ENCODE measurements at regions not wholly inside any gene's neighbourhood (a gene's known extent, or its start where the extent isn't known, plus 50 kb on each side); places are given as distances from the start of the nearest gene placed in this dataset.

DNA sequence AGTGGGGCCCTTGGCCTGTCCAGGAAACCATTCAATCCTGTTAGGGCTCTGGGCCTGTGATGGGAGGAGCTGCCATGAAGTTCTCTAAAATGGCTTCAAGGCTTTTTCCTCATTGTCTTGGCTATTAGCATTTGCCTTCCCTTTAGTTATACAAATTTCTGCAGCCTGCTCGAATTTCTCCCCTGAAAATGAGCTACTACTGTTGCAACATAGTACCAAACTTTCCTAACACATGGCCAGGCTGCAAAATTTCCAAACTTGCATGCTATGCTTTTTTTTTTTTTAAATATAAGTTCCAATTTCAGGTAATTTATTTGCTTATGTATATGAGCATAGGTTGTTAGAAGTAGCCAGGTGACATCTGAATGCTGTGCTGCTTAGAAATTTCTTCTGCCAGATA is 560.8 kb upstream of the TBL1XR1 start:
- TF ChIP-seq ZNF274 (IDR thresholded peaks at IDR 0.05; ENCODE audit: low read depth, low read length), result no peak
- no peak overlapping the region for H3K4me3 ChIP-seq (ENCODE audit: low read length)

DNA sequence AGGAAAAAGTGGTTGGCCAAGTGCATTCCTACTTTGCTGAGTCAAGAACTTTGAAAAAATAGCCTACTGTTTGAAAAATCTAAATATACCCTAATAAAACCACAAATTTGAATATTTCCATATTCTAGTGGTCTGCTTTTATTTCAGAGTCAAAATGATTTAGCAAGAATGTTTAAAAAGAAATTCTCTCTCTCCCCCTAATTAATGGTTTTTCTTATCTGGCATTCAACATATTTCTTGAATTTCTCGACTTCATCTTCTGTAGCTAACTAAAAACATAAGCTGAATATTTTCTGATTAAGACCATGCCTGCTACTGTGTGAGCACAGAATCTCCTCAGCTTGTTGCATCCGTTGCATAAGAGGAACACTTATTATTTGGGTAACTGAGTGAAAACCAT is 563.5 kb upstream of the TBL1XR1 start:
- H3K4me3 ChIP-seq (ENCODE audit: low read length), result no peak overlapping the region
- no peak for TF ChIP-seq ZNF274 (IDR thresholded peaks at IDR 0.05; ENCODE audit: low read depth, low read length)

DNA sequence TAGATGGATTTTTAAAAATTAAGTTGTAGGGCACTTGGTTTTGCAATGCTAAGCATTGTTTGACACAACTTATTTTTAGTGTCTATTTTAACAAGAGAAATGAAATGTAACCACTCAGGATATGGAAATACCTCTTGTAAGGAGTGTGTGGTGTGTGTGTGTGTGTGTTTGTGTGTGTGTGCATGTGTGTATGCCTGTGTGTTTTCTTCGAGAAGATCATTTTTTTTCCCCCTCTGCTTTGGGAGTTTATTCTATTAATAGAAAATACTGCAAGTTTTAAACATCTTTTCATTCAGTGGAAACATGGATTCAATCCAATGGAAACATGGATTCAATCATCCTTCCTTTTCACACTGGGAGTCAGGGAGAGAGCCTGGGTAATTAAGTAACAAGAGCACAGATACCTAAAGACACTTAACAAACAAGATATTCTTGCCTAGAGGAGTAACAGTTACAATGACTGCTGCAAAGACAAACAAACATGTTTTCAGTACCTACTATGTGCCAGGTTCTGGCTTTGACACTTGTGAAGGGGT is 567.2 kb upstream of the TBL1XR1 start:
- no peak for TF ChIP-seq ZNF274 (IDR thresholded peaks at IDR 0.05; ENCODE audit: low read depth, low read length)
- no peak overlapping the region for H3K4me3 ChIP-seq (ENCODE audit: low read length)

DNA sequence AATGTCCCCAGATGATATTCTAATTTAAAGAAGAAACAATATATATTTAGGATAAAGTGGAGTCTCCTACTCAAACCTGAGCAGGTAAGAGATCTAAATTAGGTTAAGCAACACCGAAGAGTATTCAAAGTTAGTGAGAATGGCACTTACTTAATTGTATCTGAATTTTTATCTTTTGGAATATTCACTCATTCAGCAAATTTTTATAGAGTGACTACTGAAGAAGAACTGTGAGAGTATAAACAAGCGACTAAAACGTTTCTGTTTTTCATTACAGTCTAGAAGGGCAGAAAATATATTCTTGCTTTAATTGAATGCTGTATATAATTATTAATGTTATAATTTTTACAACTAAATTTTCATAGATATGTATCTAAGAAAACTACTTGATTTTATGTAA is 567.7 kb upstream of the TBL1XR1 start:
- TF ChIP-seq ZNF274 (IDR thresholded peaks at IDR 0.05; ENCODE audit: low read depth, low read length), result no peak
- H3K4me3 ChIP-seq (ENCODE audit: low read length), result no peak overlapping the region

DNA sequence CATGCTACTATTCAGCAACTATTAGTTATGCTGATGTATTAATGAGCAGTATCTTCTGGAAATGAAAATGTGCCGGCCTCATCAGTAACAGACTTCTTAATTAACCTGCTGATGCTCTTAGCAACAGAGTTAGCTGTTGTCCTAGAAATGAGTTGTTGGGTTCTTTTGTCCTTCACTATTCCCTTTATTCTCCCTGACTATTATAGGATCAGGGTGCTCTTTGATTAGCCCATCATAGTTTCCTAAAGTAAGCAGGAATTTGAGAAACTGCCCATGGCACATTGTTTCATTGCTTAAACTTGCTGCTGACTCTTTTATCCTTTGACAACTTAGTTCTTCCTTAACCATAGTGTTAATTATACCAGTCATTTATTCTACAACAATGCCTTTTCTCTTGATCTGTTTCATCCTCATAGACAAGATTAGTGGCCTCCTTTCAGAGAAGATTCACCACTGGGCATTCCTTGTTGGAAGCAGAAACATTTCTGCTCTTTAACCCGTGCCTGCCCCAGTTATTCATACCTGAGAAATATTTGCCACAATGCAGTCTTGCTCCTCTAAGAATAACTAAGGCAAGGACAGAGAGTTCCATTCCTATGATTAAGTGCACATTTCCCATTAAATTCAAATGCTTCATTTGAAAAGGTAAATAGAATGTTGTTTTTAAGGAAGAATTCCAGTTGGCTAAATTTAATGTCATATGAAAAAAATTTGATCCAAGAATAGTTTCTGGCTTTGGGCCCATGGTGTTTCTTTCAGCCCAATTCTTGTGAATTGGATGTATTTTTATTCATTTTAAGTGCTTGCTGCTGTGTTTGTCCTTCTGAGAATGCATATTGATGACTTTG is 573.3 kb upstream of the TBL1XR1 start:
- H3K4me3 ChIP-seq (ENCODE audit: low read length), result no peak overlapping the region
- no peak for TF ChIP-seq ZNF274 (IDR thresholded peaks at IDR 0.05; ENCODE audit: low read depth, low read length)

DNA sequence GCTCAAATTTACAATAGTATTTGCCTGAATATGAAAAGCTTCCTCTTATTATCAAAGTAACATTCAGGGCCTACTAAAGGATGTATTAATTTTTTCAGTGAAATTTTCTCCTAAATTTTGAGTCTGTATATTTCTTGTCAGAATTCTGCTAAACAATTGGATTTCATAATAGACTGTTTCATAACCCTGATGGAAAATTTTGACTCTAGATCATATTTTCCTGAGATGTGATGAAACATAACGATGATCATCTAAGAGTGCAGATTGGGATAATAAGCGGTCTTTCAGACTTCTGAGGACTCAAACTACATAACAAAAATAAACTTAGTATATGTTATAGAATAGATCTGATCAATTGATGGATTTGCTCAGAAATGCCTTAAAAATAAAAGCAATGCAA is 574.5 kb upstream of the TBL1XR1 start:
- no peak for TF ChIP-seq ZNF274 (IDR thresholded peaks at IDR 0.05; ENCODE audit: low read depth, low read length)
- no peak overlapping the region for H3K4me3 ChIP-seq (ENCODE audit: low read length)

DNA sequence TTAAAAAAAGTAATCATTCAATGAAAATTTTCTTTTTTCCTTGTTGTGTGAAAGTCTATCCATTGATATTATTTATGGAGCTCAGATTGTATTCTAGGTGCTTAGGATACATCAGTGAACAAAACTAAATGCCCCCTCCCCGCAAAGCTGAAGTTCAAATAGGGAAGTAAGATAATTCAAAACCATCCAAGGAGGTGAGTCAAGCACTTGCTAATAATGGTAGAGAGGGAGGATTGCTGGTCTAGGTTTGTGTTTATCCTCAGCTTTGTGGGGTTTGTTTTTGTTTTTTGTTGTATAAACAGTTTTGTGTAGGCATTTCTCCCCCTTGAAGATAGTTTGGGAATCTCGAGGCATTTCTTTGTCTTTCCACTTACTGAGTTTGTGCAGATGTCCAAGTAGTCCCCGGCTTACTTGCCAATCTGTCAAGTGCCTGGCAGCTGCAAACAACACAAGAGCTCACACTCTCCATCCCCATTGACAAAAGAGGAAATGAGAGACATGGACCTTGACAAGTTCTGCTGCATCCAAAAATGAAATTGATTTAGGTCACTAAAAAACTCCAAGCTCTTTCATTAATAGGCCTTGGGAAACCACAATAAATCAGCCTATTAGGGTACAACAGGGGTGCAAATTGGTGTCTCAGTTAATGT is 575.8 kb upstream of the TBL1XR1 start:
- H3K4me3 ChIP-seq (ENCODE audit: low read length), result no peak overlapping the region
- TF ChIP-seq ZNF274 (IDR thresholded peaks at IDR 0.05; ENCODE audit: low read depth, low read length), result no peak

DNA sequence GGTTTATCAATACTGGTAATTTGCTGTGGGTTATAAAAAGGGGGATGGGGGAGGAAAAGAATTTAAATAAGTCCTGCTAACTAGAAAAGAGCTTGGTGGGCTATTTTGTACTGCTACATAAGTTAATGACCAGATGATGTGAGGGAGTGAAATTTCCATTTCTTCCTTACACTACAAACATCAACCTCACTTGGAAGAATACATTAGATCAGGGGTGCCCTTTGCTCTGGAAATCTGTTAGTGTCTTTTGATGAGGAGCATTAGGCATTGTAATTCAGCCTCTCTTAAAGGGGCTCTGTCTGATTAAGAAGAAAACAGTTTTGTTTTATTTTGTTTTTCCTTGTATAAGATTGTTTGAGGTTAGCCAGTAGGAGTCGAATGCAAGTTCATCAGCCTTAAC is 576.4 kb upstream of the TBL1XR1 start:
- H3K4me3 ChIP-seq (ENCODE audit: low read length), result no peak overlapping the region
- TF ChIP-seq ZNF274 (IDR thresholded peaks at IDR 0.05; ENCODE audit: low read depth, low read length), result no peak

DNA sequence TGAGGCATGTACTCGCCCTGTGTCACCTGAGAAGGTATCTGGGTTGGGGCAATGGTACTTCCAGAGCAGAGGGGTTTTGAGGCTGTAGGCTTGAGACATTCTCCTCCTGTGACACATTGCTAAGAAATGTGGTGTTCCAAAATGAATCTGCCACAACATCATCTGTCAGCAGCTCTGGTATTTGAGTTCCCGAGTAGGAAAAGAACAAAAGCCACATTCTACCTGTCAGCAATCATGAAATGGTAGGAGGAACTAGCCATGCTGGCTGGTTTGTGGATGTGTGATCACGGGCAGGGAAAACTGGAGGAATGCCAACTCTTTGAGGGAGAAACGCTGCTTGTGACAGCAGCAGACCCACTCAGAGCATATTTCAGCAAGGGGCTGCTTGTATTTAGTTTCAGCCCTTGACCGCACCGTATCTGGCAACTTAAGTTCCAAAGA is 579.4 kb upstream of the TBL1XR1 start:
- no peak overlapping the region for H3K4me3 ChIP-seq (ENCODE audit: low read length)
- no peak for TF ChIP-seq ZNF274 (IDR thresholded peaks at IDR 0.05; ENCODE audit: low read depth, low read length)

DNA sequence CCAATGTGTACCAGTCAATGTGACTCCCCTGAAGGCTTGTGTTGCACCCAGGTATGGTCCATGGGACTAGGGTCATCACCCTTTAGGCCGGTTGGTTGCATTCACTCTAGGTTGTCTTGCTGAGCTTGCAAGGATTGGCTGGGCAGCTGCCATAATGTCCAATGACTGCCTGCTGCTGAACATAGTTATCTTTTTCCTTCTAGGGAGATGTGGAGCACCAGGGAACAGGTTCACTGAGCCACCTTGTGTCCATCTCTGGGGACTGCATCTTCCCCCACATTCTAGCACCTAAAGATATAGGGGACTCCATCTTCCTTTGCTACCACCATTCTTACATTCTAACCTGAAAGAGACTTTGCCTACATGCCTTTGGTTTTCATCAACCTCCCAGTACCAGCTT is 580.4 kb upstream of the TBL1XR1 start:
- TF ChIP-seq ZNF274 (IDR thresholded peaks at IDR 0.05; ENCODE audit: low read depth, low read length), result no peak
- H3K4me3 ChIP-seq (ENCODE audit: low read length), result no peak overlapping the region

DNA sequence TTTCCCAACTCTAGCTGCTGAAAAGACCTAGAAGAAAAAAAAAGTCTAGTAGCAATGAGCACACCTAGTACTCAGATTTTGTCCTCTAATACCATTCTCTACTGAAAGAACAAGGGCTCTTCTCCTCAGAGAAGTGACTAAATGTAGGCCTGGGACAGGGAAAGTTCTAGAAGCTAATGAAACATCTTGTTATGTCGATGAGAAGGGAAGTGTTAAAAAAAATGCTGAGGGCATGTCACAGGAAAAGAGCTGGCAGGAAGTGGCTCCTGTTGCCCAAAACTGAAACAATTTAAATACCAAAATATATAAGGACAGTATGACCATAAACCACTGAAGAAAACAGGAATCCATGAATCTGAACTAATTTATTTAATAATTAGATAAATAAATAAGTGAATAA is 581.4 kb upstream of the TBL1XR1 start:
- no peak for TF ChIP-seq ZNF274 (IDR thresholded peaks at IDR 0.05; ENCODE audit: low read depth, low read length)
- no peak overlapping the region for H3K4me3 ChIP-seq (ENCODE audit: low read length)

DNA sequence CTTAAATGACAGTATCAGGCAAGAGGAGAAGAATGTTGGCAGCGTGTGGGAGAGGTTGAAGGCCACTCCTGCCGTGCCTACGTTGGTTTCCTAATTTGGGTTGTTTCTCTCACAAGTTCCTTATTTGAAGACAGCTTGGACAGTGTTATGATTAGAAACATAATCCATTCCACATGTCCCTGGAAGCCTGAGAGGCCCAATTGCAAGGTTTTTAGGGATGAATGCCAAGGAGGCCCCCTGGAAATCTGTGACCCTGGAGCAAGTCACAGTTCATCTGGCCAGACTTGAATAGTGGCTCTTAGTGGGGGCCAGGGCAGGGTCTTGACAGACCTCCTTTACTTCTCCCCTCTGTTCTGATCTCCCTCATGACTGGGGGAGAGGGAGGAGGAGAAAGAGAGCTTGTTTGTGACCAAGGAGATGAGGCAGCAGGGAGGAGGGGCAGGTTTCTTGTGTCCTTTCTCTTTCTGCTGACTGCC is 584.4 kb upstream of the TBL1XR1 start:
- H3K4me3 ChIP-seq (ENCODE audit: low read length), result no peak overlapping the region
- TF ChIP-seq ZNF274 (IDR thresholded peaks at IDR 0.05; ENCODE audit: low read depth, low read length), result no peak

DNA sequence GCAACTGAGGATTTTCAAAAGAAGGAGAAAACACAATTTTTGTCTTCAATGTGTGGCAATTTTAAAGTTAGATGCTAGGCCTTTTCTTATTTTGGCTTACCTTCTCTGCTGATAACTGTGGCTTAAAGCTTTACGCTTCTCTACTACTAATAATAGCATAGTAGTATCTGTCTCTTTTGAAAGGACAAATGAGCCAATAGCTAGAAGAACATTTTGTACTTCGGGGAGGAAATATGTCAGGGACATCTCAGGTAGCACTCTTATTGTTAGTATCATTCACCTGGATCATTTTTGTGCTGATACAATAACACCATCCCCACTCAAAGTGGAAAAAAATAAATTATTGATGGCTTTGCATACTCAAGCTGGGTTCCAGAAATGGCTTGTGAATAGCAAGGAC is 586.1 kb upstream of the TBL1XR1 start:
- H3K4me3 ChIP-seq (ENCODE audit: low read length), result no peak overlapping the region
- TF ChIP-seq ZNF274 (IDR thresholded peaks at IDR 0.05; ENCODE audit: low read depth, low read length), result no peak

DNA sequence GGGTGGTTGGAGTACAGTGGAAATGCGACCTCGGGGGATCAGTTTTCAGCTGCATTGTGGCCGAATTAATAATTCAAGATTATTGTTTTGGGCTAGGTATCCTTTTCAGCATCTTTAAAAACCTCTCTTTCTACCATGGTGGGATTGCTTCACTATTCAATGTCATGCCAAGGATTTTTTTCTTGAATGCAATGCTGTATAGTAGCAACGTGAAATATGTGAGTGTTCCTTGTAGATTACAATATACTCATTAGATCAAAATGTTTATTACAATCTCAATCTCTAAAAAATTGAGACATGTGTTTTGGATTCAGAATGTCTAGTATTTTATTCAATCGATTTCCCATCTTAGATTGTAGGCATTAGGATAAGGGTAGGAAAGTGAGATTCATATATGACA is 586.5 kb upstream of the TBL1XR1 start:
- TF ChIP-seq ZNF274 (IDR thresholded peaks at IDR 0.05; ENCODE audit: low read depth, low read length), result no peak
- no peak overlapping the region for H3K4me3 ChIP-seq (ENCODE audit: low read length)

All from GM08714 (cell line).